ELF-1 (cell line): ENCODE measurements at regions not wholly inside any gene's neighbourhood (a gene's known extent, or its start where the extent isn't known, plus 50 kb on each side); places are given as distances from the start of the nearest gene placed in this dataset.
"Not testable (repeated sequence)": the region's sequence is repeated elsewhere in the genome, so short reads cannot be mapped to it uniquely, and the experiment has no call there.

Experiments
- DNase-seq: peaks from one replicate; pipeline ENCODE4 v3.0.0-alpha.2; 2016; ENCODE audit warnings: low read depth, low spot score

GRCh38 chr2:219832904-219833303 is 205.5 kb downstream of the SLC4A3 start:
- DNase-seq: no peak

DNA sequence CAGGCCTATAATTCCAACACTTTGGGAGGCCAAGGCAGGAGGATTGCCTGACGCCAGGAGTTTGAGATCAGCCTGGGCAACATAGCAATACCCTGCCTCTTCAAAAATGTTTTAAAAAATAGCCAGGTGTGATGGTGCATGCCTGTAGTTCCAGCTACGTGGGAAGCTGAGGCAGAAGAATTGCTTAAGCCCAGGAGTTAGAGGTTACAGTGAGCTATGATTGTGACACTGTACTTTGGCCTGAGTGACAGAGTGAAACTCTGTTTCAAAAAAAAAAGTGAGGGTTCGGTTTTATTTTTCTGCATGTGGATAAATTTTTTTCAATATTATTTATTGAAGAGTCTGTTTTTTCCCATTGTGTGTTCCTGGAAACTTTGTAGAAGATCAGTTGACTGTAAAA is 208.1 kb downstream of the SLC4A3 start:
- no peak for DNase-seq

- DNase-seq: no peak
Measured at GRCh38 chr2:219836647-219837177, 209.3 kb downstream of the SLC4A3 start.

GRCh38 chr2:219844401-219845091 is 217.1 kb downstream of the SLC4A3 start:
- DNase-seq: no peak

GRCh38 chr2:219848882-219849281 is 221.5 kb downstream of the SLC4A3 start:
- no peak for DNase-seq

DNA sequence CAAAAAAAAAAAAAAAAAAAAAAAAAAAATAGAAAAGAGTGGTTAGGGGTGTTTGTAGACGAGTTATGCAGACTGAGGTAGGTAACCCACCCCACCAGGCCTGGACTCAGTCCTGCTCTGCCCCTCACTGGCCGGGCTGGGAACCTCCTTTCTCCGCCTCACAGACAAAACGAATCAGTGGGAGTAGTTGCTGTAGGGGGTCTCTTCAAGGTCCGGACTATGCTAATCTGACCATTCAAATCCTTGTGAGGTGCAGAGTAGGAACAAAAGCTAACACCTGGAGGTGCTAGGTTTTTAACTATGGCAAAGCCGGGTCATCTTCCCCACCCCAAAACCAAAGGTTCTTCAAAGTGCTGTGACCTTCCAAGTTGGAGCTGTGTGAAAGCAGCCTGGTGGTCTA is 223.7 kb downstream of the SLC4A3 start:
- peak; percentile 43 for DNase-seq

DNA sequence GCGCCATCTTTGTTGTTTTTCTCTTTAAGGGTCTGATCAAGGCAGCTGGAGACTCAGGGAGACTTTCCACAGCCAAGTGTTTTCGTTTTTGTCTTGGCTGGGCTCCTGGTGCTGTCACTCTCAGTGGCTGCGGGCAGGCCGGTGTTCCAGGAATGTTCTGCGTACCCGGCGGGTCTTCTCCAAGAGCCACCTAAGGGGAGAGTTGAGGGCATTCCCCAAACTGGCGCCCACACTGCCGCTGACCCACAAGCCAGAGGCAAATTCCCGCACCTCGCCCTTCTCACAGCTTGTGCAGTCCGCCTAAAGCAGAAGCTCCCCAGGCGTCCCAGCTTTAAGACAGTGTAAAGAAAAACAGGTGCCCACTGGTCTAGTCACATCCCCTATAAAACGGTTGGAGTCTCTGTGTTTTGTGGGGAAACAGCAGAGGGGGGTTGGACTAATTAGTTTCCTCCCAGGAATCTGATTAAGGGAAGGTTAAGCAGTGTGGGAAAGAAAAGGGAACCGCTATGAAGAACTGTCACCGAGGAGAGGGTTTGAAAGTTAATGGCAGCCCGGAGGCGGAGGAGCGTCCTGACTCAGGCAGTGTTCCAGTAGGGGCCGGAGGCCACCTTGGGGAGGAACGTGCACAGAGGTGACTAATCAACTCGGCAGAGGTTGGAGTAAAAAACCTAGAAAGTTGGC is 224.5 kb downstream of the SLC4A3 start:
- DNase-seq: peak; percentile 84

GRCh38 chr2:219852626-219853025 is 225.2 kb downstream of the SLC4A3 start:
- no peak for DNase-seq

GRCh38 chr2:219856602-219857001 is 229.2 kb downstream of the SLC4A3 start:
- DNase-seq: no peak

DNA sequence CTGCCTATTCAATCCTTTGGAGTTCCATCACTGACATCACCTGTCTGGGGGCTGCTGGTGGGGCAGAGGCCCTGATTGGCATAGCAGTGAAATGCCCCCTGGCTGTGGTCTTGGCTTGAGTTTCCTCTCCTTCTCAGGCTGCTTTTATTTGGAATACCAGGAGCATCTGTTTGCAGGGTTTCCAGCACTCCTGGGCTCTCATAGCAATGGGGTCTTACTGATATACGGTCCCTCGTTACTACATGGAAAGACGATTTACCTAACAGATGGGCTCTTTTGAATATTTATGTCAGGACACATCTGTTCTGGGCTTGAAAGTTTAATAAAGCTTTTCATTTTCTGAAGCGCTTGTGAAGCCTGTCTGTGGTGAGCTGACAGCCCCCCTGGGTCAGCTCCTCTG is 230.3 kb downstream of the SLC4A3 start:
- no peak for DNase-seq

- no peak for DNase-seq
Measured at GRCh38 chr2:219861307-219861706, 233.9 kb downstream of the SLC4A3 start.

- DNase-seq: no peak
Measured at GRCh38 chr2:219864154-219864553, 236.7 kb downstream of the SLC4A3 start.

DNA sequence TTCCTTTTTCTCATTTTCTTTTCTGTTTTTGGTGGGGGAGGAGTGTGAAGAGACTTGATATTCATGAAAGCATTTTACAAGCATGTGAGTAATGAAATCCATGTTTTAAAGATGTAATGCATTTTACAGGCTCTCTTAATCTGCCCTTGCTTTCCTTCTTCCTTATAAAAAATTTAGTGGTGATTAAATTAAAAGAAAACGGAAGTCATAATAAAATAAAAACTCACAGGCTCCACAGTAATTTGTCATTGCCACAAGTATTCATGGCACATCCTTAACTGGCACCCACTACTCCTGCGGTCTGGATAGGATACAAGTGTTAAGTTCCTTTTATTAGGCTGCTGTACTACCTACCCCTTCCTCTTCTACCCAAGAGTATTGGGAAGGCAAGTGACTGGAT is 241.2 kb downstream of the SLC4A3 start:
- no peak for DNase-seq

- DNase-seq: no peak
Measured at GRCh38 chr2:219870041-219870440, 242.6 kb downstream of the SLC4A3 start.

- peak; percentile 53 for DNase-seq
Measured at GRCh38 chr2:219871351-219871750, 243.9 kb downstream of the SLC4A3 start.

GRCh38 chr2:219875036-219875435 is 247.6 kb downstream of the SLC4A3 start:
- no peak for DNase-seq

- not testable (repeated sequence) for DNase-seq
Measured at GRCh38 chr2:219875986-219876385, 248.6 kb downstream of the SLC4A3 start.

GRCh38 chr2:219876931-219877330 is 249.5 kb downstream of the SLC4A3 start:
- no peak for DNase-seq

DNA sequence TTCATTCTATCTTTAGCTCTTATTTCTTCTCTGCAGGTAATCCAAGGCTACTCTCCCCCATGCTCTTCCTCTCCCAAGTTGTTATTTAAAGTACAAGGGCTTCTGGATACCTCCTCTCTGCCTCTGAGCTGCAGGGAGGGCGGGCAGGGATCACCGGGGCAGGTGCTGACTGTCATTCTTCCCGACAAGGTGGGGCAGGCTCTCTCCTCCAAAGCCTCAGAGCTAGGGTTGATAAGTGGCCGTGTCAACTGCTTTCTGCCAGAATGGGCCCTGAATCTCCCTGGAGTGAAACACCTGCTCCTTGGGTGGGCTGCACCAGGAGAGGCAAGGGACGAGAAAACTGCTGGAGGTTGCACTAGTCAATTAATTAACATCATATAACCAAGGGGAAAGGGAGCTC is 250.3 kb downstream of the SLC4A3 start:
- DNase-seq: no peak

DNA sequence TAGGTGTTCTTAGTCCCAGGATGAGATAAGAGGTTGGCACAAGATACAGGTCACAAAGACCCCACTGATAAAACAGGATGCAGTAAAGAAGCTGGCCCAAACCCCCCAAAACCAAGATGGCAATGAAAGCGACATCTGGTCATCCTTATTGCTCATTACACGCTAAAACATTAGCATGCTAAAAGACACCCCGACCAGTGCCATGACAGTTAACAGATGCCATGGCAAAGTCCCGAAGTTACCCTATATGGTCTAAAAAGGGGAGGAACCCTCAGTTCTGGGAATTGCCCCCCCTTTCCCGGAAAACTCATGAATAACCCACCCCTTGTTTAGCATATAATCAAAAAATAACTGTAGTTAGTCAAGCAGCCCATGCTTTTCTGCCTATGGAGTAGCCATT is 251.1 kb downstream of the SLC4A3 start:
- no peak for DNase-seq

DNA sequence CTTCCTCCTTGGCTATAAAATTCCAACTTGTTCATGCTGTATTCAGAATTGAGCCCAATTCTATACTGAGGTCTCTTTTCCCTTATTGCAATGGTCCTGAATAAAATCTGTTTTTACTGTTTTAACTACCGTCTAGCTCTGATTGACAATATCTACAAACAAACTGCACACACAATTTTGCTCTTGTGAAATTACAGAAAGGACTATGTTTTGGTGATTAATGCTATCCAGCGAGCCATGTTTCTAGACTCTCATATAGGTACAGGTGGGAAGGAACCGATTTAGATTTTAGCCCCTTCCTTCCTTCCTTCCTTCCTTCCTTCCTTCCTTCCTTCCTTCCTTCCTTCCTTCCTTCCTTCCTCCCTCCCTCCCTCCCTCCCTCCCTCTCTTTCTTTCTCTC is 254.4 kb downstream of the SLC4A3 start:
- DNase-seq: no peak

DNA sequence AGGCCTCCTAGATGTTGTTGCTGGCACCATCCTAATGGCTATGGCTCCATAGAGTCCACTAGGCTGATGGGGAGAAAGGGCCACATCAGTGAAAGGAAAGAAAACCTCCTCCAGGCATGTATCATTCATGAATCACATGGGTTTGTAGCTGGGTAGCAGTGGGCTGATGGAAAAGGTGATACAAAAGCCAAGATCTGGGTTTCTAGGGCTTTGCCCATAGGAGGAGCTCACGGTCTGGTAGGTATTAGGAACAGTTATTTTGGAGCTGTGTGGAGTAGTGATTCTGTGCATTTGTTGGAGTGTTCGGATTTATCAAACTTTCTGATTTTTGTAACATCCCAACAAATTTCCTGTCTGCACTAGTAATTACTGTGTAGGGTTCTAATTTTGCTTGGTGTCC is 259.2 kb downstream of the SLC4A3 start:
- peak; percentile 42 for DNase-seq

GRCh38 chr2:219887870-219888269 is 260.4 kb downstream of the SLC4A3 start:
- DNase-seq: no peak
